Fibroblast of lung (primary cell): ENCODE measurements at regions not wholly inside any gene's neighbourhood (a gene's known extent, or its start where the extent isn't known, plus 50 kb on each side); places are given as distances from the start of the nearest gene placed in this dataset.

Source experiments
- DNase-seq, 2 donors: peaks; one replicate each; pipeline versions ENCODE4 v3.0.0 to v3.0.0-alpha.2; 2010; ENCODE audit warnings: low read depth in 2 of 2
- H2AFZ ChIP-seq: 2 replicates; pipeline ENCODE4 v1.5.1; 2012; ENCODE audit warnings: low read length, control low read depth, inconsistent platforms
- H3K27ac ChIP-seq: 2 replicates; pipeline ENCODE4 v1.5.1; 2011; ENCODE audit warnings: low read length, control low read depth; ENCODE audit not compliant: insufficient read depth
- H3K27me3 ChIP-seq: 2 replicates; pipeline ENCODE4 v1.5.1; 2011; ENCODE audit warnings: mild to moderate bottlenecking, low read length; ENCODE audit not compliant: control insufficient read depth, insufficient read depth
- H3K36me3 ChIP-seq: 2 replicates; pipeline ENCODE4 v1.5.1; 2011; ENCODE audit warnings: low read length; ENCODE audit not compliant: control insufficient read depth, insufficient read depth
- H3K4me1 ChIP-seq: 2 replicates; pipeline ENCODE4 v1.5.1; 2011; ENCODE audit warnings: low read length; ENCODE audit not compliant: control insufficient read depth, insufficient read depth; ENCODE audit errors: extremely low read depth
- H3K4me2 ChIP-seq: 2 replicates; pipeline ENCODE4 v1.5.1; 2011; ENCODE audit warnings: low read length, control low read depth; ENCODE audit not compliant: insufficient read depth; ENCODE audit errors: extremely low read depth
- H3K4me3 ChIP-seq, 4 experiments: fragments of 200-600 bp in 1 of 4; sonication (generic) in 1 of 4; replicated peaks in 1 of 4; 2 replicates each; pipeline ENCODE4 v1.5.1; 2011 to 2016; ENCODE audit warnings: low read length in 4 of 4, low read depth in 3 of 4, mild to moderate bottlenecking in 3 of 4, control low read depth in 2 of 4, inconsistent platforms in 1 of 4, mixed read lengths in 1 of 4; ENCODE audit not compliant: insufficient read depth in 1 of 4; ENCODE audit errors: control extremely low read depth in 1 of 4
- H3K79me2 ChIP-seq: 2 replicates; pipeline ENCODE4 v1.5.1; 2012; ENCODE audit warnings: mild to moderate bottlenecking, low read length, inconsistent platforms; ENCODE audit not compliant: control insufficient read depth, insufficient read depth
- H3K9ac ChIP-seq: 2 replicates; pipeline ENCODE4 v1.5.1; 2011; ENCODE audit warnings: mild to moderate bottlenecking, low read length, control low read depth; ENCODE audit not compliant: insufficient read depth
- H3K9me3 ChIP-seq: 2 replicates; pipeline ENCODE4 v1.5.1; 2012; ENCODE audit warnings: low read depth, low read length; ENCODE audit not compliant: control insufficient read depth, insufficient read depth
- H4K20me1 ChIP-seq: 2 replicates; pipeline ENCODE4 v1.5.1; 2011; ENCODE audit warnings: low read length; ENCODE audit not compliant: control insufficient read depth, insufficient read depth; ENCODE audit errors: extremely low read depth
- CTCF ChIP-seq, 2 donors: IDR thresholded peaks in 1 of 2; conservative IDR thresholded peaks in 1 of 2; 1 replicate in 1 of 2; 2 replicates in 1 of 2; pipeline ENCODE4 v1.5.1; 2011 to 2012; ENCODE audit warnings: low read length in 2 of 2, control low read depth in 1 of 2, inconsistent platforms in 1 of 2, low read depth in 1 of 2, mild to moderate bottlenecking in 1 of 2
- EZH2 ChIP-seq: IDR thresholded peaks from 2 replicates; pipeline ENCODE4 v1.5.1; 2012; ENCODE audit warnings: low read length, control low read depth, mild to moderate bottlenecking; ENCODE audit errors: missing control alignments

DNA sequence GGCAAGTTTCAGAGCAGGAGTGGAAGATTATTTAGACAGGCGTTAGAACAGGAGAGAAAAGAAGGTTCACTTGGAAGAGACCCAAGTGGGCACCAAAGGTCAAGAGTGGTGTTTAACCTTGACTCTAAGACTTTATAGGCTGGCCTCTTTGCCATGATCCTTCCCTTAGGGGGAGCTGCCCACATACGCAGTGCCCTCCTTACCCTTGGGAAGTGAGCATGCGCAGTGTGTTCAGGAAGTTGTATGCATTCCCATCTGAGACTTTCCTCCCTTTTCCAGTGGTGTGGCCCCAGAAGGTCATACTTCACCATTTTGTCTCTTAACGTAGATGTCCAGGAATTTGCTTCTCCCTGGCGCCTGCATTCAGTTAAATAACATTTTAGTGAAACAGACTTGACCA, 95.8 kb downstream of the CXCL12 start:
- H3K4me2 ChIP-seq: no peak overlapping the region

DNA sequence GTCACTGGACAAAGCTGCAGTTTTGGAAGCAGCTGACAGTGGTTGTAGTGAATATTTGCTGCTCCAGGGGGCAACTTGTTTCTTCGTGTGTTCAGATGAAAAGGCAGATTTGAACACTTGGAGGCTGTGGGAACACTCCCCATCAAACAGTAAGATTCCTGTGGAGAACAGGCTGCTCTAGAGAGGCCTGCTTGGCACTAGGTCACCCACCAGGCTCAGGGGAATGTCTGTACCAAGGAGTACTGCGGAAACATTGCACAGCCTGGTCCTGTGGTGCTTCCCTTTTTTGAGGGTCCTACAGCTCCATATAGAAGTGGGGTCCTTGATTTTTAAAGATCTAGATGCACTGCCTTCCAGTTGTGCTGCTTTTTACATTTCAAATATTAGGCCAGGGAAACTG, 97.5 kb downstream of the CXCL12 start:
- no peaks in the 10 kb centered on the region for H3K79me2 ChIP-seq
- no peaks in the 10 kb centered on the region for H3K4me1 ChIP-seq
- H3K9ac ChIP-seq: no peak overlapping the region
- H3K36me3 ChIP-seq: no peaks in the 10 kb centered on the region
- no peak overlapping the region for H2AFZ ChIP-seq
- no peak for DNase-seq
- TF ChIP-seq EZH2: no peak
- no peak for TF ChIP-seq CTCF (conservative IDR thresholded peaks at IDR 0.05 in 1 of 2, IDR thresholded peaks at IDR 0.05 in 1 of 2; ENCODE audit: low read depth in 1 of 2, low read length in 2 of 2)
- no peak overlapping the region for H3K4me3 ChIP-seq
- H3K27ac ChIP-seq: no peak overlapping the region
- H4K20me1 ChIP-seq: no peaks in the 10 kb centered on the region
- no peaks in the 10 kb centered on the region for H3K9me3 ChIP-seq
- no peak overlapping the region for H3K4me2 ChIP-seq
- no peaks in the 10 kb centered on the region for H3K27me3 ChIP-seq

More for the DNA sequence above, 95.8 kb downstream of the CXCL12 start:
- no peaks in the 10 kb centered on the region for H3K36me3 ChIP-seq
- H3K4me1 ChIP-seq: peaks cover 6% of the 10 kb centered on the region
- no peak overlapping the region for H3K27ac ChIP-seq
- H3K27me3 ChIP-seq: no peaks in the 10 kb centered on the region
- H3K79me2 ChIP-seq: no peaks in the 10 kb centered on the region
- no peak for TF ChIP-seq CTCF (conservative IDR thresholded peaks at IDR 0.05 in 1 of 2, IDR thresholded peaks at IDR 0.05 in 1 of 2; ENCODE audit: low read depth in 1 of 2, low read length in 2 of 2)
- no peak for TF ChIP-seq EZH2
- no peaks in the 10 kb centered on the region for H3K9me3 ChIP-seq
- no peaks in the 10 kb centered on the region for H4K20me1 ChIP-seq
- no peak overlapping the region for H3K9ac ChIP-seq
- no peak overlapping the region for H3K4me3 ChIP-seq
- H2AFZ ChIP-seq: no peak overlapping the region
- no peak for DNase-seq

DNA sequence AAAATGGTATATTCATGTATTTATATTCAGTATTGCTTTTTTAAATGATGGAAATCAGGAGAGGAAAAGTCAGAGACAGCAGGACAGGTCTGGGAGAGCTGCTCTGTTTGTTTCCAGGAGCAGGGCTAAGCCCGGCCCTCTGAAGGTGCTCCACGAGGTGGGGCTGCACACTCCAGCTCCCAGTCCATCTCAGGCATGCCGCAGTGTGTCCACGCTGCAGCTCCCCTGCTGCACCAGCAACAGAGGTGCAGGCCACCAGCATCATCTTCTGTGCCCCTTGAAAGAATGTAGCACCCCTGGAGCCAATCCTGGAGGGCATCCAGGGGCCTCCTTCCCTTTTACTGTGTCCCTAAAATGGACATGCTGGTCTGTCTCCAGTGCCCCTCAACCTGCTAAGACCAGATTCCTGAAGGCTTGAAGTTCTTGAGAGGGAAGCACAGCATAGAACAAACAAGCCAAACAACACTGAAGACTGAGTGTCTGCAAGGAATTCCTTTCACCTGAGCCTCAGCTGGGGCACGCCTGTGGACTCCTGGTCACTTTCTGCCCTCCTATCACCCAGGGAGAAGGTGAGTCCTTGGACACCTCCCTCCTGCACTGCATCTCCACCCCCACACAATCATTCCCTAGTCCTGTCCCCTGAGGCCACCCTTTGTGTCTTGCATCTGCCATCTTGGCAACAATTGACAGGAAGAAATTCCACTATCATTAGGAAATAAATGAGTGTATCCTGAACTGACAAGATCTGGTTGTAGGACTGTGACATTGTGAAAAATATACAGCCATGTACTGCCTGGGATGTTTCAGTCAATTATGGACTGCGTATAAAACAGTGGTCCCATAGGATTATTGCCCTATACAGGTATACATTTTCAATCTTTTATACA, 100.5 kb downstream of the CXCL12 start:
- H3K79me2 ChIP-seq: no peaks in the 10 kb centered on the region
- H3K27me3 ChIP-seq: no peaks in the 10 kb centered on the region
- TF ChIP-seq CTCF (conservative IDR thresholded peaks at IDR 0.05 in 1 of 2, IDR thresholded peaks at IDR 0.05 in 1 of 2; ENCODE audit: low read depth in 1 of 2, low read length in 2 of 2) (no peak), EZH2 (no peak)

More for the DNA sequence above, 100.5 kb downstream of the CXCL12 start:
- Histone ChIP-seq H2AFZ (no peak overlapping the region), H3K4me3 (no peak overlapping the region), H3K9ac (no peak overlapping the region), H3K9me3 (no peaks in the 10 kb centered on the region), H3K4me2 (no peak overlapping the region), H4K20me1 (no peaks in the 10 kb centered on the region), H3K4me1 (peaks cover 4% of the 10 kb centered on the region), H3K36me3 (no peaks in the 10 kb centered on the region), H3K27ac (no peak overlapping the region)
- DNase-seq: no peak
